Osteoblast (primary cell): ENCODE measurements at regions not wholly inside any gene's neighbourhood (a gene's known extent, or its start where the extent isn't known, plus 50 kb on each side); places are given as distances from the start of the nearest gene placed in this dataset.

Source experiments
- DNase-seq: peaks from one replicate; pipeline ENCODE4 v3.0.0; 2011; ENCODE audit warnings: low spot score, mixed read lengths; ENCODE audit not compliant: insufficient read length; ENCODE audit errors: missing footprints
- H2AFZ ChIP-seq: 2 replicates; pipeline ENCODE4 v1.6.0; 2011; ENCODE audit warnings: mild to moderate bottlenecking, low read length
- H3K27ac ChIP-seq: 2 replicates; pipeline ENCODE4 v1.5.1; 2011; ENCODE audit warnings: mild to moderate bottlenecking, low read depth, low read length, moderate library complexity
- H3K27me3 ChIP-seq: 2 replicates; pipeline ENCODE4 v1.6.0; 2012; ENCODE audit warnings: mild to moderate bottlenecking, control low read depth, inconsistent platforms, low read length, moderate library complexity; ENCODE audit not compliant: insufficient read depth
- H3K36me3 ChIP-seq: 2 replicates; pipeline ENCODE4 v1.5.1; 2011; ENCODE audit warnings: mild to moderate bottlenecking, low read length, control low read depth, moderate library complexity; ENCODE audit not compliant: insufficient read depth
- H3K4me1 ChIP-seq: 2 replicates; pipeline ENCODE4 v1.5.1; 2011; ENCODE audit warnings: mild to moderate bottlenecking, low read length, control low read depth, moderate library complexity; ENCODE audit not compliant: insufficient read depth
- H3K4me2 ChIP-seq: 2 replicates; pipeline ENCODE4 v1.6.0; 2011; ENCODE audit warnings: mild to moderate bottlenecking, low read length; ENCODE audit not compliant: insufficient read depth
- H3K4me3 ChIP-seq: fragments of 200-600 bp; sonication (generic); 3 replicates; pipeline ENCODE4 v1.5.1; 2012; ENCODE audit warnings: mild to moderate bottlenecking, low read length, inconsistent platforms; ENCODE audit not compliant: insufficient read depth
- H3K79me2 ChIP-seq: 2 replicates; pipeline ENCODE4 v1.6.0; 2012; ENCODE audit warnings: mild to moderate bottlenecking, low read length, control low read depth, inconsistent platforms; ENCODE audit not compliant: insufficient read depth
- H3K9me3 ChIP-seq: 2 replicates; pipeline ENCODE4 v1.5.1; 2011; ENCODE audit warnings: low read depth, low read length, control low read depth
- H4K20me1 ChIP-seq: 2 replicates; pipeline ENCODE4 v1.6.0; 2012; ENCODE audit warnings: mild to moderate bottlenecking, low read length, control low read depth; ENCODE audit not compliant: insufficient read depth
- TF ChIP-seq, protein P1 (sequence below): IDR thresholded peaks from 2 replicates; pipeline ENCODE4 v1.5.1; 2011; ENCODE audit warnings: mild to moderate bottlenecking, low read depth, low read length, moderate library complexity; ENCODE audit errors: extremely low read depth

GRCh38 chr20:6994452-6994851 lies 227.0 kb downstream of the BMP2 start:
- H3K27me3 ChIP-seq, result no peaks in the 10 kb centered on the region
- H3K79me2 ChIP-seq, result no peaks in the 10 kb centered on the region
- H2AFZ ChIP-seq, result no peak overlapping the region
- H3K36me3 ChIP-seq, result no peaks in the 10 kb centered on the region
- no peak overlapping the region for H3K27ac ChIP-seq
- no peaks in the 10 kb centered on the region for H3K9me3 ChIP-seq
- no peaks in the 10 kb centered on the region for H3K4me1 ChIP-seq
- H4K20me1 ChIP-seq, result no peaks in the 10 kb centered on the region
- no peak overlapping the region for H3K4me3 ChIP-seq
- no peak for DNase-seq
- TF ChIP-seq, protein P1, sequence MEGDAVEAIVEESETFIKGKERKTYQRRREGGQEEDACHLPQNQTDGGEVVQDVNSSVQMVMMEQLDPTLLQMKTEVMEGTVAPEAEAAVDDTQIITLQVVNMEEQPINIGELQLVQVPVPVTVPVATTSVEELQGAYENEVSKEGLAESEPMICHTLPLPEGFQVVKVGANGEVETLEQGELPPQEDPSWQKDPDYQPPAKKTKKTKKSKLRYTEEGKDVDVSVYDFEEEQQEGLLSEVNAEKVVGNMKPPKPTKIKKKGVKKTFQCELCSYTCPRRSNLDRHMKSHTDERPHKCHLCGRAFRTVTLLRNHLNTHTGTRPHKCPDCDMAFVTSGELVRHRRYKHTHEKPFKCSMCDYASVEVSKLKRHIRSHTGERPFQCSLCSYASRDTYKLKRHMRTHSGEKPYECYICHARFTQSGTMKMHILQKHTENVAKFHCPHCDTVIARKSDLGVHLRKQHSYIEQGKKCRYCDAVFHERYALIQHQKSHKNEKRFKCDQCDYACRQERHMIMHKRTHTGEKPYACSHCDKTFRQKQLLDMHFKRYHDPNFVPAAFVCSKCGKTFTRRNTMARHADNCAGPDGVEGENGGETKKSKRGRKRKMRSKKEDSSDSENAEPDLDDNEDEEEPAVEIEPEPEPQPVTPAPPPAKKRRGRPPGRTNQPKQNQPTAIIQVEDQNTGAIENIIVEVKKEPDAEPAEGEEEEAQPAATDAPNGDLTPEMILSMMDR, result no peak
- H3K4me2 ChIP-seq, result no peak overlapping the region

- Histone ChIP-seq H3K4me1 (no peaks in the 10 kb centered on the region), H3K4me2 (no peak overlapping the region), H2AFZ (no peak overlapping the region), H3K36me3 (no peaks in the 10 kb centered on the region), H3K27me3 (no peaks in the 10 kb centered on the region), H3K4me3 (no peak overlapping the region), H3K79me2 (no peaks in the 10 kb centered on the region), H4K20me1 (no peaks in the 10 kb centered on the region), H3K9me3 (peaks cover 3% of the 10 kb centered on the region), H3K27ac (no peak overlapping the region)
- TF ChIP-seq, protein P1, result no peak
- no peak for DNase-seq
Measured at GRCh38 chr20:6998909-6999308, 231.4 kb downstream of the BMP2 start.

- Histone ChIP-seq H3K4me2 (no peak overlapping the region), H3K79me2 (no peaks in the 10 kb centered on the region), H3K9me3 (peaks cover 3% of the 10 kb centered on the region), H2AFZ (no peak overlapping the region), H3K36me3 (no peaks in the 10 kb centered on the region), H4K20me1 (no peaks in the 10 kb centered on the region), H3K27ac (no peak overlapping the region), H3K27me3 (no peaks in the 10 kb centered on the region), H3K4me3 (no peak overlapping the region), H3K4me1 (no peaks in the 10 kb centered on the region)
- TF ChIP-seq, protein P1, result no peak
- DNase-seq, result no peak
Measured at GRCh38 chr20:6999381-6999780, 231.9 kb downstream of the BMP2 start.

GRCh38 chr20:7003598-7003997 lies 236.1 kb downstream of the BMP2 start:
- no peaks in the 10 kb centered on the region for H3K79me2 ChIP-seq
- DNase-seq, result no peak
- H3K4me2 ChIP-seq, result no peak overlapping the region
- no peaks in the 10 kb centered on the region for H4K20me1 ChIP-seq
- H2AFZ ChIP-seq, result no peak overlapping the region
- no peak overlapping the region for H3K4me3 ChIP-seq
- H3K9me3 ChIP-seq, result peaks cover 3% of the 10 kb centered on the region
- H3K27ac ChIP-seq, result no peak overlapping the region
- H3K36me3 ChIP-seq, result no peaks in the 10 kb centered on the region
- no peaks in the 10 kb centered on the region for H3K4me1 ChIP-seq
- TF ChIP-seq, protein P1, result no peak
- H3K27me3 ChIP-seq, result no peaks in the 10 kb centered on the region
